IMR-90 (cell line): ENCODE measurements at regions not wholly inside any gene's neighbourhood (a gene's known extent, or its start where the extent isn't known, plus 50 kb on each side); places are given as distances from the start of the nearest gene placed in this dataset.

Experiments used
- ATAC-seq: fragments of 200-7000 bp; cut with Tn5 transposase; 2 replicates; pipeline ENCODE4 v1.9.1; 2020; ENCODE audit warnings: low read depth, mild to moderate bottlenecking, moderate library complexity
- BruUV-seq: library from RNA; stranded (reverse); fragments of 400-500 nt; replicated peaks from 2 replicates; lab custom pipeline; 2021; lab: Mats Ljungman, UMichigan
- CTCF ChIA-PET: fragments of 300-600 bp; formaldehyde crosslinking; extraction: SDS; loops from one replicate; lab custom pipeline; 2021; ENCODE audit warnings: antibody characterized with exemption; lab: Yijun Ruan, JAX
- POLR2A ChIA-PET: fragments of 300-600 bp; sonication (Branson Sonifier 250); formaldehyde crosslinking; loops from one replicate; lab custom pipeline; 2022; ENCODE audit warnings: antibody characterized with exemption; ENCODE audit not compliant: unreplicated experiment; lab: Charles Lee
- DNase-seq: peaks from one replicate; pipeline ENCODE4 v3.0.0; 2013
- H2AFZ ChIP-seq: replicated peaks from 2 replicates; pipeline ENCODE3; 2013; ENCODE audit warnings: low read length, mild to moderate bottlenecking; ENCODE audit not compliant: poor library complexity
- H2AK5ac ChIP-seq: 2 replicates; pipeline ENCODE4 v1.6.1; 2013; ENCODE audit warnings: low read depth, low read length, inconsistent platforms
- H2AK9ac ChIP-seq: replicated peaks from 2 replicates; pipeline ENCODE3; 2013; ENCODE audit warnings: mild to moderate bottlenecking, low read depth, low read length, moderate library complexity; ENCODE audit not compliant: poor library complexity
- H2BK120ac ChIP-seq: 2 replicates; pipeline ENCODE4 v1.6.1; 2013; ENCODE audit warnings: low read depth, low read length, inconsistent platforms
- H2BK15ac ChIP-seq: 3 replicates; pipeline ENCODE4 v1.6.1; 2013; ENCODE audit warnings: low read depth, low read length, inconsistent platforms
- H2BK20ac ChIP-seq: 2 replicates; pipeline ENCODE4 v1.6.1; 2013; ENCODE audit warnings: low read depth, mild to moderate bottlenecking, inconsistent platforms, low read length, moderate library complexity
- H2BK5ac ChIP-seq: 2 replicates; pipeline ENCODE4 v1.6.1; 2013; ENCODE audit warnings: mild to moderate bottlenecking, low read depth, low read length, inconsistent platforms; ENCODE audit not compliant: poor library complexity, severe bottlenecking
- H3K14ac ChIP-seq: replicated peaks from 2 replicates; pipeline ENCODE4 v1.6.1; 2013; ENCODE audit warnings: low read depth, low read length, inconsistent platforms
- H3K18ac ChIP-seq: 2 replicates; pipeline ENCODE4 v1.6.1; 2013; ENCODE audit warnings: low read depth, low read length, control low read depth
- H3K23ac ChIP-seq: 2 replicates; pipeline ENCODE4 v1.6.1; 2013; ENCODE audit warnings: low read depth, low read length, inconsistent platforms
- H3K27ac ChIP-seq: 2 replicates; pipeline ENCODE4 v1.5.1; 2013; ENCODE audit warnings: mild to moderate bottlenecking, control low read depth, low read length; ENCODE audit not compliant: insufficient read depth
- H3K27me3 ChIP-seq: 2 replicates; pipeline ENCODE4 v1.6.1; 2013; ENCODE audit warnings: low read length; ENCODE audit not compliant: control insufficient read depth, insufficient read depth
- H3K36me3 ChIP-seq: 2 replicates; pipeline ENCODE4 v1.6.1; 2013; ENCODE audit warnings: low read length, mixed read lengths; ENCODE audit not compliant: control insufficient read depth, insufficient read depth
- H3K4ac ChIP-seq: 2 replicates; pipeline ENCODE4 v1.6.1; 2013; ENCODE audit warnings: low read depth, low read length, inconsistent platforms
- H3K4me1 ChIP-seq: 2 replicates; pipeline ENCODE4 v1.6.1; 2013; ENCODE audit warnings: low read length, mixed read lengths; ENCODE audit not compliant: control insufficient read depth, insufficient read depth
- H3K4me2 ChIP-seq: 2 replicates; pipeline ENCODE4 v1.6.1; 2013; ENCODE audit warnings: low read depth, mild to moderate bottlenecking, control low read depth, low read length, moderate library complexity
- H3K4me3 ChIP-seq: 2 replicates; pipeline ENCODE4 v1.5.1; 2013; ENCODE audit warnings: low read depth, mild to moderate bottlenecking, control low read depth, low read length, moderate library complexity; ENCODE audit not compliant: insufficient read depth
- H3K56ac ChIP-seq: 2 replicates; pipeline ENCODE4 v1.6.1; 2013; ENCODE audit warnings: low read length, inconsistent platforms; ENCODE audit not compliant: insufficient read depth; ENCODE audit errors: extremely low read depth
- H3K79me1 ChIP-seq, 2 experiments: 2 replicates each; pipeline ENCODE4 v1.6.1; 2013; ENCODE audit warnings: low read length in 2 of 2, inconsistent platforms in 1 of 2, low read depth in 1 of 2
- H3K9ac ChIP-seq: 2 replicates; pipeline ENCODE4 v1.6.1; 2013; ENCODE audit warnings: low read depth, low read length, control low read depth
- H3K9me1 ChIP-seq: 2 replicates; pipeline ENCODE4 v1.6.1; 2013; ENCODE audit warnings: low read length, inconsistent platforms; ENCODE audit not compliant: insufficient read depth
- H3K9me3 ChIP-seq: 2 replicates; pipeline ENCODE4 v1.6.1; 2013; ENCODE audit warnings: low read length; ENCODE audit not compliant: control insufficient read depth, insufficient read depth
- H4K20me1 ChIP-seq: 2 replicates; pipeline ENCODE4 v1.6.1; 2013; ENCODE audit warnings: low read length, inconsistent platforms; ENCODE audit not compliant: insufficient read depth
- H4K5ac ChIP-seq: 2 replicates; pipeline ENCODE4 v1.6.1; 2013; ENCODE audit warnings: mild to moderate bottlenecking, low read depth, low read length, control low read depth
- H4K8ac ChIP-seq, 2 experiments: 2 replicates each; pipeline ENCODE4 v1.6.1; 2013; ENCODE audit warnings: low read depth in 2 of 2, low read length in 2 of 2, control low read depth in 1 of 2, inconsistent platforms in 1 of 2
- H4K91ac ChIP-seq: 2 replicates; pipeline ENCODE4 v1.6.1; 2013; ENCODE audit warnings: low read depth, low read length, inconsistent platforms; ENCODE audit not compliant: insufficient read depth
- BHLHE40 ChIP-seq: fragments of 150-350 bp; IDR thresholded peaks from 2 replicates; pipeline ENCODE4 v1.6.1; 2016; ENCODE audit warnings: mild to moderate bottlenecking, low read depth, low read length
- CEBPB ChIP-seq: IDR thresholded peaks from 2 replicates; pipeline ENCODE4 v1.6.1; 2012; ENCODE audit warnings: low read depth, low read length, improper control_type of control experiment
- CHD1 ChIP-seq: IDR thresholded peaks from 2 replicates; pipeline ENCODE4 v1.6.1; 2012; ENCODE audit warnings: low read depth, low read length, improper control_type of control experiment
- FOS ChIP-seq: fragments of 150-350 bp; IDR thresholded peaks from 2 replicates; pipeline ENCODE4 v1.6.1; 2016; ENCODE audit warnings: low read depth, low read length
- MAFK ChIP-seq: IDR thresholded peaks from 2 replicates; pipeline ENCODE4 v1.6.1; 2012; ENCODE audit warnings: low read depth, low read length, improper control_type of control experiment
- MAZ ChIP-seq: IDR thresholded peaks from 2 replicates; pipeline ENCODE4 v1.6.1; 2012; ENCODE audit warnings: low read depth, mild to moderate bottlenecking, low read length, improper control_type of control experiment, moderate library complexity, borderline replicate concordance
- MXI1 ChIP-seq: IDR thresholded peaks from 2 replicates; pipeline ENCODE4 v1.6.1; 2012; ENCODE audit warnings: low read depth, mild to moderate bottlenecking, low read length, moderate library complexity, borderline replicate concordance
- NFE2L2 ChIP-seq: fragments of 150-350 bp; IDR thresholded peaks from 2 replicates; pipeline ENCODE4 v1.6.1; 2016; ENCODE audit warnings: low read depth, mild to moderate bottlenecking, low read length
- POLR2A ChIP-seq: IDR thresholded peaks from 2 replicates; pipeline ENCODE4 v1.6.1; 2012; ENCODE audit warnings: mild to moderate bottlenecking, low read depth, low read length
- RAD21 ChIP-seq: IDR thresholded peaks from 2 replicates; pipeline ENCODE4 v1.6.1; 2012; ENCODE audit warnings: low read length, improper control_type of control experiment
- RCOR1 ChIP-seq: IDR thresholded peaks from 2 replicates; pipeline ENCODE4 v1.6.1; 2012; ENCODE audit warnings: mild to moderate bottlenecking, low read length, improper control_type of control experiment; ENCODE audit not compliant: insufficient replicate concordance
- RFX5 ChIP-seq: IDR thresholded peaks from 2 replicates; pipeline ENCODE4 v1.8.0; 2012; ENCODE audit warnings: low read depth, mild to moderate bottlenecking, low read length, moderate library complexity
- SMC3 ChIP-seq: fragments of 150-350 bp; IDR thresholded peaks from 2 replicates; pipeline ENCODE4 v1.6.1; 2016; ENCODE audit warnings: low read depth, mild to moderate bottlenecking, antibody characterized with exemption, low read length, moderate library complexity
- WGBS, 2 experiments: methylation state at CpG; one replicate each; pipeline versions ENCODE4 v1.1.5 to v1.1.7; 2013; ENCODE audit warnings: missing lambda C conversion rate in 2 of 2; ENCODE audit not compliant: insufficient read length in 1 of 2; ENCODE audit errors: extremely low coverage in 2 of 2; 5-methylcytosine and 5-hydroxymethylcytosine counted together
- dilution Hi-C: fragments of 300-500 bp; cut with HindIII; formaldehyde crosslinking; loops from one replicate; pipeline ENCODE4 v1.14.3; 2018; ENCODE audit warnings: low sequenced_read_pairs; ENCODE audit not compliant: unreplicated experiment
- in situ Hi-C: fragments of 300-500 bp; cut with MboI; formaldehyde crosslinking; loops from 3 replicates; pipeline ENCODE4 v1.14.3; 2019; ENCODE audit warnings: low sequenced_read_pairs, inconsistent platforms, mixed read lengths
- intact Hi-C: fragments of 100-400 bp; cut with micrococcal nuclease; formaldehyde crosslinking; loops from 2 replicates; pipeline ENCODE4 v1.10.0; 2022
- TF ChIP-seq, protein P1 (sequence below): conservative IDR thresholded peaks from 2 replicates; pipeline ENCODE4 v1.5.1; 2012; ENCODE audit warnings: mild to moderate bottlenecking, low read depth, low read length, improper control_type of control experiment
- TF ChIP-seq, protein P2 (sequence below): fragments of 150-350 bp; IDR thresholded peaks from 2 replicates; pipeline ENCODE4 v1.6.1; 2017; ENCODE audit warnings: mild to moderate bottlenecking, antibody characterized with exemption, low read length, low read depth
- TF ChIP-seq, protein P3 (sequence below): fragments of 150-350 bp; IDR thresholded peaks from 2 replicates; pipeline ENCODE4 v1.6.1; 2016; ENCODE audit warnings: low read depth, mild to moderate bottlenecking, low read length, moderate library complexity, borderline replicate concordance

DNA sequence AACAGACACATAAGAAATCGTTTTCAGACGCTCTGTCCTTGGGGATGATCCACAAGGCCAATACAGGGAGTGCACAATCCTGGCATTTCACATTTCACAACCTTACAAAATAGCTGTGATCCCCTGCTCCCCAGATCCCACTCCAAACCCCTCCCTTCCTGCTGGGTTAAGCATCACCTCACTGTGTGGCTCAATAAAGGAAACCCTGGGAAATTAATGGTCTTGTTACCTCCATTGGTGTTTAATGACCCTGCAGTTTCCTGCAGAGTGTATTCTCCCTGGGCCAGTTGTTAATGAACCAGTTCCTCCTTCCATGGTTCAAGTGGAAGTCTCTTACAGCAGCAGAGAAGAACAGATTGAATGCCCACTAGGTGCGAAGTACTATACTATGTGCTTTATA is 334.7 kb downstream of the OMA1 start:
- no peak overlapping the region for H3K9ac ChIP-seq
- H2BK15ac ChIP-seq = no peak overlapping the region
- H3K36me3 ChIP-seq = no peaks in the 10 kb centered on the region
- POLR2A ChIA-PET = no interaction called here
- no peak overlapping the region for H3K18ac ChIP-seq
- H2BK120ac ChIP-seq = no peak overlapping the region
- no peak for ATAC-seq
- no CpG with 5 or more reads among the region's 3 CpGs for WGBS, 2 experiments
- no peak overlapping the region for H3K4me3 ChIP-seq
- CTCF ChIA-PET = no interaction called here
- H4K20me1 ChIP-seq = no peaks in the 10 kb centered on the region
- H3K56ac ChIP-seq = no peak overlapping the region
- H2AK9ac ChIP-seq = no peak overlapping the region
- no peak overlapping the region for H3K23ac ChIP-seq
- no peaks in the 10 kb centered on the region for H3K9me1 ChIP-seq
- no peaks in the 10 kb centered on the region for H3K27me3 ChIP-seq
- no peaks in the 10 kb centered on the region for H3K79me1 ChIP-seq
- no peaks in the 10 kb centered on the region for H3K4me1 ChIP-seq
- DNase-seq = no peak
- intact Hi-C loops = no loop called here
- H2BK20ac ChIP-seq = no peak overlapping the region
- H3K27ac ChIP-seq = no peak overlapping the region
- H3K4me2 ChIP-seq = no peak overlapping the region
- H3K9me3 ChIP-seq = no peaks in the 10 kb centered on the region
- no peak overlapping the region for H4K91ac ChIP-seq
- no peak overlapping the region for H4K8ac ChIP-seq
- TF ChIP-seq, protein P1, sequence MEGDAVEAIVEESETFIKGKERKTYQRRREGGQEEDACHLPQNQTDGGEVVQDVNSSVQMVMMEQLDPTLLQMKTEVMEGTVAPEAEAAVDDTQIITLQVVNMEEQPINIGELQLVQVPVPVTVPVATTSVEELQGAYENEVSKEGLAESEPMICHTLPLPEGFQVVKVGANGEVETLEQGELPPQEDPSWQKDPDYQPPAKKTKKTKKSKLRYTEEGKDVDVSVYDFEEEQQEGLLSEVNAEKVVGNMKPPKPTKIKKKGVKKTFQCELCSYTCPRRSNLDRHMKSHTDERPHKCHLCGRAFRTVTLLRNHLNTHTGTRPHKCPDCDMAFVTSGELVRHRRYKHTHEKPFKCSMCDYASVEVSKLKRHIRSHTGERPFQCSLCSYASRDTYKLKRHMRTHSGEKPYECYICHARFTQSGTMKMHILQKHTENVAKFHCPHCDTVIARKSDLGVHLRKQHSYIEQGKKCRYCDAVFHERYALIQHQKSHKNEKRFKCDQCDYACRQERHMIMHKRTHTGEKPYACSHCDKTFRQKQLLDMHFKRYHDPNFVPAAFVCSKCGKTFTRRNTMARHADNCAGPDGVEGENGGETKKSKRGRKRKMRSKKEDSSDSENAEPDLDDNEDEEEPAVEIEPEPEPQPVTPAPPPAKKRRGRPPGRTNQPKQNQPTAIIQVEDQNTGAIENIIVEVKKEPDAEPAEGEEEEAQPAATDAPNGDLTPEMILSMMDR = no peak
- TF ChIP-seq FOS (no peak), MXI1 (no peak), SMC3 (no peak), CHD1 (no peak), MAFK (no peak), BHLHE40 (no peak), RCOR1 (no peak), MAZ (no peak), POLR2A (no peak), CEBPB (no peak), NFE2L2 (no peak), RAD21 (no peak), RFX5 (no peak)
- TF ChIP-seq, protein P2, sequence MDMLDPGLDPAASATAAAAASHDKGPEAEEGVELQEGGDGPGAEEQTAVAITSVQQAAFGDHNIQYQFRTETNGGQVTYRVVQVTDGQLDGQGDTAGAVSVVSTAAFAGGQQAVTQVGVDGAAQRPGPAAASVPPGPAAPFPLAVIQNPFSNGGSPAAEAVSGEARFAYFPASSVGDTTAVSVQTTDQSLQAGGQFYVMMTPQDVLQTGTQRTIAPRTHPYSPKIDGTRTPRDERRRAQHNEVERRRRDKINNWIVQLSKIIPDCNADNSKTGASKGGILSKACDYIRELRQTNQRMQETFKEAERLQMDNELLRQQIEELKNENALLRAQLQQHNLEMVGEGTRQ = no peak
- TF ChIP-seq, protein P3, sequence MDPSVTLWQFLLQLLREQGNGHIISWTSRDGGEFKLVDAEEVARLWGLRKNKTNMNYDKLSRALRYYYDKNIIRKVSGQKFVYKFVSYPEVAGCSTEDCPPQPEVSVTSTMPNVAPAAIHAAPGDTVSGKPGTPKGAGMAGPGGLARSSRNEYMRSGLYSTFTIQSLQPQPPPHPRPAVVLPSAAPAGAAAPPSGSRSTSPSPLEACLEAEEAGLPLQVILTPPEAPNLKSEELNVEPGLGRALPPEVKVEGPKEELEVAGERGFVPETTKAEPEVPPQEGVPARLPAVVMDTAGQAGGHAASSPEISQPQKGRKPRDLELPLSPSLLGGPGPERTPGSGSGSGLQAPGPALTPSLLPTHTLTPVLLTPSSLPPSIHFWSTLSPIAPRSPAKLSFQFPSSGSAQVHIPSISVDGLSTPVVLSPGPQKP = no peak
- no peak overlapping the region for H2AK5ac ChIP-seq
- no TSS peak for BruUV-seq
- no peak overlapping the region for H3K4ac ChIP-seq
- no peak overlapping the region for H2AFZ ChIP-seq
- no peak overlapping the region for H3K14ac ChIP-seq
- in situ Hi-C loops = no loop called here
- dilution Hi-C loops = no loop called here
- no peak overlapping the region for H2BK5ac ChIP-seq
- no peak overlapping the region for H4K5ac ChIP-seq
